ENCODE measurements at regions not wholly inside any gene's neighbourhood (a gene's known extent, or its start where the extent isn't known, plus 50 kb on each side); places are given as distances from the start of the nearest gene placed in this dataset.

DNA sequence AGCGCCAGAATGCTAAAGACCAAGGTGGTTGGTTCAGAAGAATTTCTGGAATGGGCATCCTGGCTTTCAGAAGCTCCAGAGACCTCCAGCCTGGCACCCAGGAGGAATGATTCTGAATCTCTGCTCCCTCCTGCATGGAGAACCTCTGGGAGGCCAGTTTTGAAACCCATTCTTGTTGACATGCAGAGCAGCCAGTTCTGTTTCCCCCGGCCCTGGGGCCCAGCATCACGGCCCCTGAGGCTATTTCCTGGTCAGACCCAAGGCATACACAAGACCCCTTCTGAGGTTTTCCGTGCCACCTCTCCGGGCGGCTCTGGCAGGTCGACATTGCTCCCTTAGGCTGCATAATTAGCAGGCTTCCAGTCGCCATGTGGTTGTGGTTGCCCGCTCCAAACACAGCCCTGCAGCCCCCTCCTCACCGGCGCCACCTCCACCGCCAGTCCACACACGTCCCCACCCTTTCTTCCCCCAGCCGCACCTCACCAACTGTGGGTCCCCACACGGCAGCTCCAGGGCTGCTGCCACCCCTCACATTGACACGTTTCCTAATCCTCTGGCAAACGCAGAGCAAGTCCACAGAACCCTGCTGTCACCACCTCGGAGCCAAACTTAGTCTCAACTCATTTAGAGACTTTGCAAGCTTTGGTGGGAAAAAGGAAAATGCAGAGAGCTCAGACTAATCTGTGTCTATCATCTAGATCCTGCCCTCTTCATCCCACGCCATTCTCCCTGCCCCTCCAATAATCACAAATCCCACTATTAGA, 367.1 kb downstream of the SOX9 start:
- DNase-seq (ENCODE audit: low read depth): no peak
- Histone ChIP-seq H3K4me3 (ENCODE audit: low read depth, low read length) (no peak overlapping the region), H3K27me3 (ENCODE audit: control insufficient read depth, insufficient read depth, low read length) (no peaks in the 10 kb centered on the region), H3K36me3 (ENCODE audit: control insufficient read depth, insufficient read depth, low read length) (no peaks in the 10 kb centered on the region)
- TF ChIP-seq, protein P1, sequence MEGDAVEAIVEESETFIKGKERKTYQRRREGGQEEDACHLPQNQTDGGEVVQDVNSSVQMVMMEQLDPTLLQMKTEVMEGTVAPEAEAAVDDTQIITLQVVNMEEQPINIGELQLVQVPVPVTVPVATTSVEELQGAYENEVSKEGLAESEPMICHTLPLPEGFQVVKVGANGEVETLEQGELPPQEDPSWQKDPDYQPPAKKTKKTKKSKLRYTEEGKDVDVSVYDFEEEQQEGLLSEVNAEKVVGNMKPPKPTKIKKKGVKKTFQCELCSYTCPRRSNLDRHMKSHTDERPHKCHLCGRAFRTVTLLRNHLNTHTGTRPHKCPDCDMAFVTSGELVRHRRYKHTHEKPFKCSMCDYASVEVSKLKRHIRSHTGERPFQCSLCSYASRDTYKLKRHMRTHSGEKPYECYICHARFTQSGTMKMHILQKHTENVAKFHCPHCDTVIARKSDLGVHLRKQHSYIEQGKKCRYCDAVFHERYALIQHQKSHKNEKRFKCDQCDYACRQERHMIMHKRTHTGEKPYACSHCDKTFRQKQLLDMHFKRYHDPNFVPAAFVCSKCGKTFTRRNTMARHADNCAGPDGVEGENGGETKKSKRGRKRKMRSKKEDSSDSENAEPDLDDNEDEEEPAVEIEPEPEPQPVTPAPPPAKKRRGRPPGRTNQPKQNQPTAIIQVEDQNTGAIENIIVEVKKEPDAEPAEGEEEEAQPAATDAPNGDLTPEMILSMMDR (IDR thresholded peaks at IDR 0.05; ENCODE audit: insufficient read depth, low read length, poor library complexity, severe bottlenecking): no peak

DNA sequence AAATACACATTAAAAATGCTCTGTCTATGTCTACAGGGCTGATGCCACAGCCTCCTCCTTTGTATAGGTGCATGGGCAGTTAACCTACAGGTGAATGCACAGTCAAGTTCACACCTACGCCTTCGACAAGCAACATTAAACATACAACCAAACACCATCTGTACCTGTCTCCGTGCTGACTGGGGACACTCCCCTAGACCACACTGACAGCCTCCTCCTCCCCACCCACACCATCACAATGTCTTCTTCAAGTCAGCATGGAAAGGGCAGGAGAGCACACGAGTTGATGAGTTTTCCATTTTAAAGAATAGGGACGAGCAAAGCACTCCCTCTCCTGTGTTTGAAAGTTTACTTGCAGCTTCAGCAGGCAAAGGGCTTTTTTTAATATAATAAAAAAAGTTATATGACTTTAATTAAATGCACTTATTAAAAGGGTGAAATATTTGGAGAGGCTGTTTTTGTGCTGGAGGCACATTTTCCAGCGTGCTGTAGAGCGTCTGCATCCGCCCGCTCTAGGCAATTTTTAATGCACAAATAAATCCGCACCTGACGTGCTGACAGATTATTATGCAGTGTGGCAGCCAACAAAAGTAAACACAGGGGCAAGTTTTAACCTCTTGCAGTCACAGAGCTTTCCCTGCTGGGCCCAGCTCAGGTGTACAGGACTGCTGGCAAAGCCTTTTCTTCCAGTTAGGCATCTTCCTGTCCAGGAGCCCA, 367.9 kb downstream of the SOX9 start:
- Histone ChIP-seq H3K4me3 (ENCODE audit: low read depth, low read length) (no peak overlapping the region), H3K27me3 (ENCODE audit: control insufficient read depth, insufficient read depth, low read length) (no peaks in the 10 kb centered on the region), H3K36me3 (ENCODE audit: control insufficient read depth, insufficient read depth, low read length) (no peaks in the 10 kb centered on the region)
- no peak for DNase-seq (ENCODE audit: low read depth)
- TF ChIP-seq, protein P1 (IDR thresholded peaks at IDR 0.05; ENCODE audit: insufficient read depth, low read length, poor library complexity, severe bottlenecking): no peak

DNA sequence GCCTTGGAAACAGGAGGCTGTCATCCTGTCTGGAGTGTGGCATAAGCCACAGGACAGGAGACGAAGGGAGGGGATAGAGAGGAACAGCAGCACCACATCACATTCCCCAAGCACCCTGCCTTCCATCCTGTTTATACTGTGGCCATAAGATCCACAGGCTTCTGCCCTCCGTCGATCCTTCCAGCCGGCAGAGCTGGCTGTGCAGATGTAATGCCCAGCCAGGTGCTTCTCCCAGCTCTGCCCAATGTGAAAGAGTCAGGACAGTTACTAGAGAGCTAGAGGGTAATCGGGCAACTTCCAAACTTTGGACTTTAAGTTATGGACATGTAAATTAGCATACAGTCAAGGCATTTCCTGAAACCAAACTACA, 368.4 kb downstream of the SOX9 start:
- no peak for DNase-seq (ENCODE audit: low read depth)
- TF ChIP-seq, protein P1 (IDR thresholded peaks at IDR 0.05; ENCODE audit: insufficient read depth, low read length, poor library complexity, severe bottlenecking): no peak
- Histone ChIP-seq H3K4me3 (ENCODE audit: low read depth, low read length) (no peak overlapping the region), H3K36me3 (ENCODE audit: control insufficient read depth, insufficient read depth, low read length) (no peaks in the 10 kb centered on the region), H3K27me3 (ENCODE audit: control insufficient read depth, insufficient read depth, low read length) (no peaks in the 10 kb centered on the region)

DNA sequence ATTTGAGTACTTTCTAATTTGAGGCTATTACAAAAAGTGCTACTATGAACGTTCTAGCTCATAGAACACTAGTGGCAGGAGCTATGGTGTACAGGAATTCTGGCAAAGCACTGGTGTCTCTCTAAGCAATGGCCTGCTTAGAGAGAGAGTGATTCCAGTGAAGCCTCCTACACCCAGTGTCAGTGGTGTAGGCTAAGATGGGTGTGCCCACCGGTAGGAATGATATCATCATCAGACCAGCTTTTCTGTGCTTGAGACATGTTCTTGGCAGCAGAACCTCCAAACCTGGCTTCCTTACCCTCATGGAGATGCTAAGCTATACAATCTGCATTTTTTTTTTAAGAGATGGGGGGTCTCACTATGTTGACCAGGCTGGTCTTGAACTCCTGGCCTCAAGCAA, 370.3 kb downstream of the SOX9 start:
- TF ChIP-seq, protein P1 (IDR thresholded peaks at IDR 0.05; ENCODE audit: insufficient read depth, low read length, poor library complexity, severe bottlenecking): no peak
- Histone ChIP-seq H3K27me3 (ENCODE audit: control insufficient read depth, insufficient read depth, low read length) (no peaks in the 10 kb centered on the region), H3K4me3 (ENCODE audit: low read depth, low read length) (no peak overlapping the region), H3K36me3 (ENCODE audit: control insufficient read depth, insufficient read depth, low read length) (no peaks in the 10 kb centered on the region)
- DNase-seq (ENCODE audit: low read depth): no peak

DNA sequence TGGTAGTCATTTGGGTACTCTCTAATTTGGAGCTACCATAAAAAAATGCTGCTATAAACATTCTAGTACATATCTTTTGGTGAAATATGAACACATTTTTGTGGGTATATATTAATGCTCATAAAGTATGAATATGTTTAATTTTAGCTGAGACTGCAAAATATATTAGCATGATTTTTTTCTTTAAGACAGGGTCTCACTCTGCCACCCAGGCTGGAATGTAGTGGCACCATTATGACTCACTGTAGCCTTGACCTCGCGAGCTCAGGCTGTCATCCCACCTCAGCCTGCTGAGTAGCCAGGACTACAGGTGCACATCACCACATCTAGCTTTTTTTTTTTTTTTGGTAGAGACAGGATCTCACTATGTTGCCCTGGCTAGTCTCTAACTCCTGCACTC, 371.7 kb downstream of the SOX9 start:
- Histone ChIP-seq H3K27me3 (ENCODE audit: control insufficient read depth, insufficient read depth, low read length) (no peaks in the 10 kb centered on the region), H3K4me3 (ENCODE audit: low read depth, low read length) (no peak overlapping the region), H3K36me3 (ENCODE audit: control insufficient read depth, insufficient read depth, low read length) (no peaks in the 10 kb centered on the region)
- TF ChIP-seq, protein P1 (IDR thresholded peaks at IDR 0.05; ENCODE audit: insufficient read depth, low read length, poor library complexity, severe bottlenecking): no peak
- DNase-seq (ENCODE audit: low read depth): no peak
